ENCODE measurements at regions not wholly inside any gene's neighbourhood (a gene's known extent, or its start where the extent isn't known, plus 50 kb on each side); places are given as distances from the start of the nearest gene placed in this dataset.
"Not testable (repeated sequence)": the region's sequence is repeated elsewhere in the genome, so short reads cannot be mapped to it uniquely, and the experiment has no call there.

DNA sequence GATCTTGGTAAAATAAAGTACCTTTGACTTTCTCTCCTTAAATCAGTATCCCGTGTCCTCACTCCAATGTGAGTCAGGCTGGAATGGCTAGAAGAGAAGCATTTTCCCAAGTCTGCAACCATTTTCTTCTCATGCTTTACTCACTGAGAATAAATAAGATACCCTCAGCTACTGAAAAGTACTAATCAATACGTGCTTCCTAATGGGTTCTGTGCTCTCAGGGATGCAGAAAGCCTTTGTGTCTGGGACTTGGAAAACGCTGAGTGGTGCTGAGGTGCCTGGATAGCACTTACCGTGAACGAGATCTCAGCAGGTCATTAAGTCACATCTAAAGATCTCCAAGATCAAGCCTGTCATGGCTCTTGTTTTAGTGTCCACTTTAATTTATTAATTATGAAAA is 672.3 kb upstream of the C16orf82 start:
- no peak for DNase-seq (ENCODE audit: low spot score)

DNA sequence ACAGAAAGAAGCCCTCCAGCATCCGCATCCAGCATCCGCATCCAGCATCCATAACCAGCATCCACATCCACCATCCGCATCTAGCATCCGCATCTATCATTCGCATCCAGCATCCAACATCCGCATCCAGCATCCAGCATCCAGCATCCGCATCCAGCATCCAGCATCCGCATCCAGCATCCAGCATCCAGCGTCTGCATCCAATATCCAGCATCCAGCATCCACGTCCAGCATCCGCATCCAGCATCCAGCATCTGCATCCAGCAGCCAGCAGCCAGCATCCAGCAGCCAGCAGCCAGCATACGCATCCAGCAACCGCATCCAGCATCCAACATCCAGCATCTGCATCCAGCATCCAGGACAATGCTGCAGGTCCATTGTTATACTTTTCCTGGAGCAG is 671.0 kb upstream of the C16orf82 start:
- DNase-seq (ENCODE audit: low spot score): no peak

DNA sequence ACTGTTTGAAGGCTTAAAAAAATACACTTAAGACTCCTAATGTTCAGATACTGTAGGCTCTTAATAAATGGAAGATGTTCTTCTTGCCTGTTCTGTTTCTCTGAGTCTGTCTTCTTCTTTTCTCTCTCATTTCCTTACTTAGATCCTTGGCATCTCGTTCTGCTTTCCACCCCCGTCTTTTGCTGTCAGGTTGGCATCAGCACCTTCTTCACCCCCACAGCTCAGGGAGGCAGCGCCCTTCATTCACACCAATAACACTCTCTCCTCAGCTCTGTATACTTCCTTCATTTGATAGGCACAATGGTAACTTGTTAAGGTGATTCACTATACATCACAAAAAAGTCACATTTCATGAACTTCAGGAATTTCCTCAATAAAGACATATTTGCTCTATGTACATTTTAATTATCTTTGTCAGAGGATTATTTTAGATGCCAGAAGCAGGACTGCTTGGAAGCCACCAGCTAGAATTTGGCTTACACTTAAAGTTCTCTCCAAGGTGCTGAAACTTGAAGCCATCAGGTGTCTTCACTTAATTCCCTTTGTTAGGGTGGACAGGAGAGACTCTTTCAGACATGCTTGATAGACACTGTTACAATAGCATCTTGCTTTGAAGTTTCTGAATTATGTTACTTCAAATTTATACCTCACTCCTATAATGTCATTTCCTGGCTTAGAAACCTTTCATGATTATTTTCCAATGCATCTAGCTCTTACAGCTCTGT is 670.1 kb upstream of the C16orf82 start:
- DNase-seq (ENCODE audit: low spot score): no peak

GRCh38 chr16:26413780-26414179 is 652.9 kb upstream of the C16orf82 start:
- DNase-seq (ENCODE audit: low spot score): no peak

DNA sequence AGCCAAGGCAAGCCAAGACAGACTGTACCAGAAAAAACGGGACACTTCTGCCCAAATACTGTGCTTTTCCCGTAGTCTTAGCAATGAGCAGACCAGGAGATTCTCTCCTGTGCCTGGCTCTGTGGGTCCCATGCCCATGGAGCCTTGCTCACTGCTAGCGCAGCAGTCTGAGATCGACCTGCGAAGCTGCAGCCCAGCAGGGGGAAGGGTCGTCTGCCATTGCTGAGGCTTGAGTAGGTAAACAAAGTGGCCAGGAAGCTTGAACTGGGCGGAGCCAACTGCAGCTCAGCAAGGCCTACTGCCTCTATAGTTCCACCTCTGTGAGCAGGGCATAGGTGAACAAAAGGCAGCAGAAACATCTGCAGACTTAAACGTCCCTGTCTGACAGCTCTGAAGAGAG is 647.3 kb upstream of the C16orf82 start:
- not testable (repeated sequence) for DNase-seq (ENCODE audit: low spot score)

DNA sequence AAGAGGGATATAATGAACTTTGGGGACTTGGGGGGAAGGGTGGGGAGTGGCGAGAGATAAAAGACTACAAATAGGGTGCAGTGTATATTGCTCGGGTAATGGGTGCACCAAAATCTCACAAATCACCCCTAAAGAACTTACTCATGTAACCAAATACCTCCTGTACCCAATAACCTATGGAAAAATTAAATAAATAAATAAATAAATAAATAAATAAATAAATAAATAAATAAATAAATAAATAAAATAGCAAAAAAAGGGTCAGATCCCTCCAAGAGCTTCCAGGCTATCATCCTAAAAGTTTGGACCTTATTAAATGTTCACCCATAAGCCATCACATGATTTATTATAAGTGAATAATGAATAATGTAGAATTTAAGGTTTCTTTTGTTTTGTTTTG is 636.1 kb upstream of the C16orf82 start:
- no peak for DNase-seq (ENCODE audit: low spot score)

- DNase-seq (ENCODE audit: low spot score): no peak
Measured at GRCh38 chr16:26433807-26434206, 632.9 kb upstream of the C16orf82 start.

GRCh38 chr16:26441178-26441577 is 625.5 kb upstream of the C16orf82 start:
- no peak for DNase-seq (ENCODE audit: low spot score)

GRCh38 chr16:26442321-26442720 is 624.4 kb upstream of the C16orf82 start:
- no peak for DNase-seq (ENCODE audit: low spot score)

GRCh38 chr16:26447570-26447969 is 619.2 kb upstream of the C16orf82 start:
- no peak for DNase-seq (ENCODE audit: low spot score)

DNA sequence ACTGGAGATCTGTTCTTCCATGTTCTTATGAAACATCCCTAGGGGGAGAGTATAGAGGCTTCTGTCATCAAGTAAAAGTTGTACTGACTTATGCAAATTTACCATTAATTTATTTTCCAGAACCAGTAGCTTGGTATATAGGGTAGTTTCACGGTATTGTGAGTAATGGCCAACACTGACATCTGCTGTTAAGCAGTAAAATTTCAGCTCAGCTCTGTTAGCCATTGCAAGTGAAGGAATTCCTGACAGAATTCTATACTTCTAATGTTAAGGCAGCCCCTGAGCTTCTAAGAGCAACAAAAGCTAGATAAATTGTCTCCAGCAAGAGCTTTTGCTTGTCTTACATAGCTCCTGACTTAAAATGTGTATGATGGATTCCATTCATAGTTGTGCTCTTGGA is 613.5 kb upstream of the C16orf82 start:
- DNase-seq (ENCODE audit: low spot score): no peak

DNA sequence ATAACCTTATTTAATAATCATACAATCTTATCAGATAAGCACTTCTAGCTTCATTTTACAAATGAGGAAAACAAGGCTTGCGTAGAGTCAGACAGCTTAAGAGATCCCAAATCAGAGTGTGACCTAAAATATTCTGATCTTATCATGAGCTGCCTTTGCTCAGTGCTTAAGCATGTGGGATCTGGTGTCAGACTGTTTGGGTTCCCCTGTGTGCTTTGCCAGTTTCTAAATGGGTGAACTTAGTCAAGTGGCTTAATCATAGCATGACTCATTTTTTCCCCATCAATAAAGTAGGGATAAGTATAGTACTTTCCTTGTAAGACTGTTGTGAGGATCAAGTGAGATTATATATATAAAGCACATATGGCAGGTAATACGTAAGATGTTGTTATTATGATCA is 612.6 kb upstream of the C16orf82 start:
- DNase-seq (ENCODE audit: low spot score): no peak

DNA sequence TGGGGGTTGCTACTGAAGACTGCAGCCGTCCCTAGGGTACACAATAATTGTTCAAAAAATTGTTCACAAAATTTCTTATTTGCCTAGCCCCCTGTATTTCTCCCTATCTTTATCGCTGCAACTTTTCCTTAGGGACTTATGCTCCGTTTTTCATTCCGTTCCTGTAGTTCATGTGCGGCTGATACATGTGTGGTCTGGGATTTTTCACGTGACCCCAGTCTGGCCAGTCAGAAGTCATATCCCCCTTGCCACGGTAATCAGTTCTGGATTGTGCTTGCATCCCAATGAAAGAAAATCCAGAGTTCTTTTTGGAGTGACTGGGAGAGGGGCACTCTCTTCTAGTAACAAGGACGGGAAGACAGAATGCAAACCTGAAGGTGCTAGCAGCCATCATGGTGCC is 610.7 kb upstream of the C16orf82 start:
- DNase-seq (ENCODE audit: low spot score): no peak

GRCh38 chr16:26457095-26457494 is 609.6 kb upstream of the C16orf82 start:
- no peak for DNase-seq (ENCODE audit: low spot score)

- DNase-seq (ENCODE audit: low spot score): no peak
Measured at GRCh38 chr16:26457882-26458281, 608.8 kb upstream of the C16orf82 start.

DNA sequence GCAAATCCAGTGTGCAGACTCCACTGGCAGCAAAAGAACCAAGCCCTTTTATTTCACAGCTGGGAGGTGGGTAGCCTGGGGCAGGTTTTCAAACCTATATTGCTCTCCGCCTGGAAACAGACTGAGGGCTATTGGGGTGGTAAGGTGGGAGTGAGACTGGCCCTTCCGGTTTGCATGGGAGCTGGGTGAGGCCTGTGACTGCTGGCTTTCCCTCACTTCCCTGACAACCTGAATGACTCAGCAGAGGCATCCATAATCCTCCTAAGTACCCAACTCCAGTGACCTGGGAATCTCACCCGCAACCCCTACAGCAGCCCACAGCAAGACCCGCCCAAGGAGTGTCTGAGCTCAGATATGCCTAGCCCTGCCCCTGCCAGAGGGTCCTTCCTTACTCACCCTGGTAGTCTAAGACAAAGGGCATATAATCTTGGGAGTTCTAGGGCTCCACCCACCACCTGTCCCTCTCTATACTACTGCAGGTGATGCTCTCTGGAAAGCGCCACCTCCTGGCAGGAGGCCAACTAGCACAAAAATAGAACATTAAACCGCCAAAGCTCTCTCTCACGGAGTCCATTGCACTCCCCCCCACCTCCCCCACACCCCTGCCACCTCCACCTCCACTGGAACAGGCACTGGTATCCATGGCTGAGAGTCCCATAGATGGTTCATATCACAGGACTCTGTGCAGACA is 602.0 kb upstream of the C16orf82 start:
- no peak for DNase-seq (ENCODE audit: low spot score)

GRCh38 chr16:26474405-26474804 is 592.3 kb upstream of the C16orf82 start:
- DNase-seq (ENCODE audit: low spot score): not testable (repeated sequence)

DNA sequence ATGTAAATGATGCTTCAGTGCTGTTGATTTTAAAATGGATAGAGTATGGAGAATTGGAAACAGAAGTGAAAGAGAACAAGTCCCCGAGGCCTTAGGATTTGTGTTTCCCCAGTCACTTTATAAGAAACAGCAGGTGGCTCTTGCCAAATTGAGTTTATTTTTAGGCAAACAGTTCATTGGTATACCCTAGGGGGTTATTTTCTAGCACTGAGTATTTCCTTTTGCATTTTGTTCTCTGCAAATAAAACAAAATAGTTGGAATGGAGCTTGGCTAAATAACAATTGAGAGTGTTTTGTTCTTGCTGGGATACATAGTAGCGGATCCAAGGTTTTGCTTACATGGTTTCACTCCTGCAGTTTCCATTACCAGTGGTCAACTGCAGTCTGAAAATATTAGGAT is 591.1 kb upstream of the C16orf82 start:
- no peak for DNase-seq (ENCODE audit: low spot score)

GRCh38 chr16:26491101-26491670 is 575.5 kb upstream of the C16orf82 start:
- no peak for DNase-seq (ENCODE audit: low spot score)

- DNase-seq (ENCODE audit: low spot score): no peak
Measured at GRCh38 chr16:26491962-26492361, 574.8 kb upstream of the C16orf82 start.

DNA sequence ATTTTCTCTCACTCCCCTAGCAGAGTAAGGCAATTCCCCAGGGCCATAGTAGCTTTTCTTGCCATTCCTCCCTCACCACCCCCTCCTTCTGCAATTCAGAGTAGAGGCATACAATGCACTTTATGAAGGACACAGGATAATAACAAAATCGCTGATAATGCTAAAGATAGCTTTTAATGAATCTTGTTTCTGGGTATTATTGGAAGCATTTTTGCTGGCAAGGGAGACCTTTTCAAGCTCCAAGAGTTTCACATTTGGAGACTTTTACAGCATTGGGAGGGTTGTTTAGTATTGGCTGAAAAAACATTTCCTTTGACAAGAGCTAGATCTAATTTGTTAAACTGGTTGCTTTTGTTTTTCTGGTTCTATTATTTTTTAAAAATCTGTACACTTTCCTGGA is 573.0 kb upstream of the C16orf82 start:
- no peak for DNase-seq (ENCODE audit: low spot score)

DNA sequence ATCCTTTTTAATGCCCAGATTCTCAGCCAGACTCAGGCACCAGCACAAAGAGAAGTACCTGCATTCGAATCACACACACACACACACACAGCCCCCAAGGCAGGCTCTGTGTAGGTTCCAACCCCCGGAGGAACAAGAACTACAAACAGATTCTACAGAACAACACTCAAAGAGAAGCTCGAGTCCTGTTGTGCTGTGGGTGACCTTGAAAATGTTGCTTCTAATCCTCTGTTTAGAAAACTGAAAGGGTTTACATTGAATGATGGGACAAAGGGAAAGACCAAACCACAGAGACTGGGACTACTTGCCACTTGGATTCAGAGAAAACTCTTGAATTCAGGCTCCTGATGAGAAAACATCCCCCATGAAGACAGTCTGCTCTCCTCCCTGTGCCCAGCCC is 568.8 kb upstream of the C16orf82 start:
- DNase-seq (ENCODE audit: low spot score): no peak

GRCh38 chr16:26500326-26500725 is 566.4 kb upstream of the C16orf82 start:
- DNase-seq (ENCODE audit: low spot score): no peak

DNA sequence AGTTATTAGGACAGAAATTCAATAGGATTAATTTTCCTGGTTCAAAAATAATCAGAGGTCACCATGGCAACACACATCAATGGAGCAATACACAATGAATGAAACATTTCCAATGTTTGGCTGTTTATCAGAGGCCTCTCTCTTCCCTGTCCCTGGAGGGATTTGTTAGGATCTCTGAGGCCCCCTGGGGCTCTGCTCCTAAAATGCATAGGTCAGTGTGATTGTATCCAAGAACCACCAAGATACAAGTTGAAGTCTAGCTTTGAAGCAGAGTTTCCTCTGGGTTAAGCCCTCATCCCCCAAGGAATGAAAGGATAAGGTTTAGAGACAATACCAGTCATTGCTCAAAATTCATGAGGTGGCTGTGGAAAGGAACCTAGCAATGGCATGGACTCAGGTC is 561.2 kb upstream of the C16orf82 start:
- no peak for DNase-seq (ENCODE audit: low spot score)
